Stomach (tissue), 4 donors: ENCODE measurements at regions not wholly inside any gene's neighbourhood (a gene's known extent, or its start where the extent isn't known, plus 50 kb on each side); places are given as distances from the start of the nearest gene placed in this dataset.

Experiments
- EP300 ChIP-seq: sonication (generic); formaldehyde crosslinking; IDR thresholded peaks from one replicate; pipeline ENCODE4 v1.6.1; 2017; ENCODE audit warnings: antibody characterized with exemption
- TF ChIP-seq, protein P1 (sequence below), 7 experiments: fragments of 450-650 bp in 4 of 7; fragments of 200-600 bp in 3 of 7; sonication (generic) in 3 of 7; IDR thresholded peaks; one replicate each; pipeline ENCODE4 v1.5.1; 2016 to 2019; ENCODE audit warnings: antibody characterized with exemption in 7 of 7, control low read depth in 2 of 7, mild to moderate bottlenecking in 1 of 7

DNA sequence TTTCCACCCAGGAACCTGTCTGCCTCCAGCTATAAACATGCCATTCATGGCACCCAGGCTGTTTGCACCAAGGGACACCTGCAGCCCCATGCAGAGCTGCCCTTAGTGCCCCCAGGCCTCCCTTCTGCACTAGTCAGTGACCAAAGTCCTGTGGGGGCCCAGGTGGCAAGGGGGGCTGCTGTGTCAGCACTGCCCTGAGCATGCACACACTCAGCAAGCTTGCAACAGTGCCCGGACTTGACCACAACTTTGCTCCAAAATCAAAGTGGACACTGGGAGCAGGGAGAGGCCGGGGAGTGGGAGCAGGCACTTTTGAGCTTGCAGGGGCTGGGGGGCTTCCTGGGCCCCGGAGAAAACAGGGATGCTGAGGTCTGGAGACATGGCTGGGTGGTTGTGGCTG is 192.9 kb upstream of the MBL2 start:
- no peak for TF ChIP-seq EP300
- TF ChIP-seq, protein P1, sequence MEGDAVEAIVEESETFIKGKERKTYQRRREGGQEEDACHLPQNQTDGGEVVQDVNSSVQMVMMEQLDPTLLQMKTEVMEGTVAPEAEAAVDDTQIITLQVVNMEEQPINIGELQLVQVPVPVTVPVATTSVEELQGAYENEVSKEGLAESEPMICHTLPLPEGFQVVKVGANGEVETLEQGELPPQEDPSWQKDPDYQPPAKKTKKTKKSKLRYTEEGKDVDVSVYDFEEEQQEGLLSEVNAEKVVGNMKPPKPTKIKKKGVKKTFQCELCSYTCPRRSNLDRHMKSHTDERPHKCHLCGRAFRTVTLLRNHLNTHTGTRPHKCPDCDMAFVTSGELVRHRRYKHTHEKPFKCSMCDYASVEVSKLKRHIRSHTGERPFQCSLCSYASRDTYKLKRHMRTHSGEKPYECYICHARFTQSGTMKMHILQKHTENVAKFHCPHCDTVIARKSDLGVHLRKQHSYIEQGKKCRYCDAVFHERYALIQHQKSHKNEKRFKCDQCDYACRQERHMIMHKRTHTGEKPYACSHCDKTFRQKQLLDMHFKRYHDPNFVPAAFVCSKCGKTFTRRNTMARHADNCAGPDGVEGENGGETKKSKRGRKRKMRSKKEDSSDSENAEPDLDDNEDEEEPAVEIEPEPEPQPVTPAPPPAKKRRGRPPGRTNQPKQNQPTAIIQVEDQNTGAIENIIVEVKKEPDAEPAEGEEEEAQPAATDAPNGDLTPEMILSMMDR (IDR thresholded peaks at IDR 0.05) = no peak
